Heart left ventricle (tissue), 13 donors: ENCODE measurements at regions not wholly inside any gene's neighbourhood (a gene's known extent, or its start where the extent isn't known, plus 50 kb on each side); places are given as distances from the start of the nearest gene placed in this dataset.

Experiments used
- CTCF ChIP-seq, 12 donors: fragments of 200-600 bp; sonication (generic) in 4 of 12; IDR thresholded peaks; one replicate each; pipeline versions ENCODE4 v1.5.0 to v1.8.0; 2018 to 2022; ENCODE audit warnings: antibody characterized with exemption in 12 of 12, mild to moderate bottlenecking in 5 of 12
- POLR2A ChIP-seq, 2 donors: fragments of 450-650 bp; IDR thresholded peaks; one replicate each; pipeline ENCODE4 v1.6.1; 2017; ENCODE audit warnings: antibody characterized with exemption in 2 of 2, mild to moderate bottlenecking in 2 of 2, moderate library complexity in 2 of 2
- donor health status: ischemic (EF 13 %, LVEDD 7.1; RV severe dilation, severe dysfunction).
- donor health status: DM: no; HTN: yes; CAD: no.
- donor health status: DM: no; HTN: no; CAD: no.
- donor health status: ischemic (EF 25% LVEDD 6.9; RV normal size, moderate dysfunction).
- donor health status: ischemic (EF 25% LVEDD 5.7; RV mildly dilated, moderate dysfunction).
- donor health status: ischemic (EF 35%, LVEDD 5.7; RV mildly dilated, moderate dysfunction).
- donor health status: nonischemic (EF 11% LVEDD 7.7; RV severe dilation, severe dysfunction).
- donor health status: DM: yes; HTN: yes; CAD: no.
- donor health status: PGD.
- donor health status: ischemic (EF 29% LVEDD 5.4; RV normal size, mild dysfunction).
- donor health status: nonischemic (EF 23%, LVEDD 6.1; RV moderate dilation, normal function).

- TF ChIP-seq CTCF (IDR thresholded peaks at IDR 0.05) (no peak), POLR2A (IDR thresholded peaks at IDR 0.05) (no peak)
Measured at GRCh38 chr12:28930704-28931103, 218.4 kb upstream of the FAR2 start.
